ENCODE measurements at regions not wholly inside any gene's neighbourhood (a gene's known extent, or its start where the extent isn't known, plus 50 kb on each side); places are given as distances from the start of the nearest gene placed in this dataset.
"Not testable (repeated sequence)": the region's sequence is repeated elsewhere in the genome, so short reads cannot be mapped to it uniquely, and the experiment has no call there.

- H3K9me3 ChIP-seq (ENCODE audit: insufficient read depth, low read length, severe bottlenecking), result no peaks in the 10 kb centered on the region
- TF ChIP-seq CTCF (IDR thresholded peaks at IDR 0.05; ENCODE audit: borderline replicate concordance, extremely low read depth, low read length, poor library complexity, severe bottlenecking) (no peak), EZH2 (IDR thresholded peaks at IDR 0.05; ENCODE audit: borderline replicate concordance, low read depth, low read length, severe bottlenecking) (no peak)
- H3K36me3 ChIP-seq (ENCODE audit: insufficient read depth, low read length), result no peaks in the 10 kb centered on the region
- no peak for ATAC-seq (ENCODE audit: insufficient read depth, low read depth)
- no peak overlapping the region for H2AFZ ChIP-seq (ENCODE audit: low read depth, low read length)
- no peak overlapping the region for H3K4me2 ChIP-seq (ENCODE audit: insufficient read depth, low read length)
- no peaks in the 10 kb centered on the region for H3K4me1 ChIP-seq (ENCODE audit: insufficient read depth, low read length)
- no peak for DNase-seq
- H3K27ac ChIP-seq (ENCODE audit: low read length), result no peak overlapping the region
- H4K20me1 ChIP-seq (ENCODE audit: insufficient read depth, low read length), result no peaks in the 10 kb centered on the region
- H3K79me2 ChIP-seq (ENCODE audit: insufficient read depth, low read length), result no peaks in the 10 kb centered on the region
- H3K9ac ChIP-seq (ENCODE audit: low read depth, low read length), result no peak overlapping the region
- H3K27me3 ChIP-seq (ENCODE audit: insufficient read depth, low read length, poor library complexity), result no peaks in the 10 kb centered on the region
- no peak overlapping the region for H3K4me3 ChIP-seq (ENCODE audit: low read depth in 1 of 2, low read length in 2 of 2)
Observed at GRCh38 chrX:1876041-1876440, 261.2 kb downstream of the ASMT start.

- Histone ChIP-seq H3K9me3 (ENCODE audit: insufficient read depth, low read length, severe bottlenecking) (no peaks in the 10 kb centered on the region), H3K36me3 (ENCODE audit: insufficient read depth, low read length) (no peaks in the 10 kb centered on the region), H3K4me3 (ENCODE audit: low read depth in 1 of 2, low read length in 2 of 2) (no peak overlapping the region), H3K4me1 (ENCODE audit: insufficient read depth, low read length) (no peaks in the 10 kb centered on the region), H3K9ac (ENCODE audit: low read depth, low read length) (no peak overlapping the region), H3K27ac (ENCODE audit: low read length) (no peak overlapping the region), H3K27me3 (ENCODE audit: insufficient read depth, low read length, poor library complexity) (no peaks in the 10 kb centered on the region), H3K79me2 (ENCODE audit: insufficient read depth, low read length) (no peaks in the 10 kb centered on the region), H3K4me2 (ENCODE audit: insufficient read depth, low read length) (no peak overlapping the region), H2AFZ (ENCODE audit: low read depth, low read length) (no peak overlapping the region), H4K20me1 (ENCODE audit: insufficient read depth, low read length) (no peaks in the 10 kb centered on the region)
- TF ChIP-seq CTCF (IDR thresholded peaks at IDR 0.05; ENCODE audit: borderline replicate concordance, extremely low read depth, low read length, poor library complexity, severe bottlenecking) (no peak), EZH2 (IDR thresholded peaks at IDR 0.05; ENCODE audit: borderline replicate concordance, low read depth, low read length, severe bottlenecking) (no peak)
- ATAC-seq (ENCODE audit: insufficient read depth, low read depth) (no peak), DNase-seq (no peak)
Observed at GRCh38 chrX:1877780-1878179, 262.9 kb downstream of the ASMT start.

- H3K9me3 ChIP-seq (ENCODE audit: insufficient read depth, low read length, severe bottlenecking); H3K9ac ChIP-seq (ENCODE audit: low read depth, low read length); H3K27me3 ChIP-seq (ENCODE audit: insufficient read depth, low read length, poor library complexity); H3K27ac ChIP-seq (ENCODE audit: low read length); H3K79me2 ChIP-seq (ENCODE audit: insufficient read depth, low read length); H3K4me2 ChIP-seq (ENCODE audit: insufficient read depth, low read length); H3K4me1 ChIP-seq (ENCODE audit: insufficient read depth, low read length); H2AFZ ChIP-seq (ENCODE audit: low read depth, low read length); DNase-seq; H3K36me3 ChIP-seq (ENCODE audit: insufficient read depth, low read length); ATAC-seq (ENCODE audit: insufficient read depth, low read depth); H4K20me1 ChIP-seq (ENCODE audit: insufficient read depth, low read length); H3K4me3 ChIP-seq (ENCODE audit: low read depth in 1 of 2, low read length in 2 of 2): not testable (repeated sequence)
Observed at GRCh38 chrX:1880884-1881817, 266.3 kb downstream of the ASMT start.

- Histone ChIP-seq H3K79me2 (ENCODE audit: insufficient read depth, low read length) (no peaks in the 10 kb centered on the region), H2AFZ (ENCODE audit: low read depth, low read length) (no peak overlapping the region), H3K36me3 (ENCODE audit: insufficient read depth, low read length) (no peaks in the 10 kb centered on the region), H3K4me1 (ENCODE audit: insufficient read depth, low read length) (no peaks in the 10 kb centered on the region), H4K20me1 (ENCODE audit: insufficient read depth, low read length) (no peaks in the 10 kb centered on the region), H3K4me2 (ENCODE audit: insufficient read depth, low read length) (no peak overlapping the region), H3K27ac (ENCODE audit: low read length) (no peak overlapping the region), H3K27me3 (ENCODE audit: insufficient read depth, low read length, poor library complexity) (no peaks in the 10 kb centered on the region), H3K9me3 (ENCODE audit: insufficient read depth, low read length, severe bottlenecking) (no peaks in the 10 kb centered on the region), H3K9ac (ENCODE audit: low read depth, low read length) (no peak overlapping the region), H3K4me3 (ENCODE audit: low read depth in 1 of 2, low read length in 2 of 2) (no peak overlapping the region)
- DNase-seq, result no peak
- TF ChIP-seq CTCF (IDR thresholded peaks at IDR 0.05; ENCODE audit: borderline replicate concordance, extremely low read depth, low read length, poor library complexity, severe bottlenecking) (no peak), EZH2 (IDR thresholded peaks at IDR 0.05; ENCODE audit: borderline replicate concordance, low read depth, low read length, severe bottlenecking) (no peak)
- no peak for ATAC-seq (ENCODE audit: insufficient read depth, low read depth)
Observed at GRCh38 chrX:1883772-1884171, 268.9 kb downstream of the ASMT start.
